ENCODE measurements at regions not wholly inside any gene's neighbourhood (a gene's known extent, or its start where the extent isn't known, plus 50 kb on each side); places are given as distances from the start of the nearest gene placed in this dataset.

- intact Hi-C loops (cut with DNase I): loop anchor here (10.0 kb wide), 1 partner anchor 435 kb away; no protein-coding TSS in a partner anchor
- no peak for DNase-seq
- WGBS, 2 donors: 95 to 98% methylated on average over 4 to 6 of the region's 7 CpGs
- Histone ChIP-seq H3K4me1 (peaks cover 8 to 22% of the 10 kb centered on the region in 2 donors), H3K27me3 (no peaks in the 10 kb centered on the region), H3K9me3 (no peaks in the 10 kb centered on the region), H3K36me3 (no peaks in the 10 kb centered on the region), H3K4me3 (replicated peaks in 1 of 3) (no peak overlapping the region), H3K27ac (no peak overlapping the region)
- TF ChIP-seq CTCF (IDR thresholded peaks at IDR 0.05) (no peak), POLR2A (IDR thresholded peaks at IDR 0.05) (no peak)
Observed at GRCh38 chrX:39739585-39739984, 358.2 kb downstream of the BCOR start.

GRCh38 chrX:39740078-39740477 lies 357.7 kb downstream of the BCOR start:
- 84 to 93% methylated on average over 3 to 5 of the region's 5 CpGs for WGBS, 2 donors
- no peak for DNase-seq
- TF ChIP-seq POLR2A (IDR thresholded peaks at IDR 0.05) (no peak), CTCF (IDR thresholded peaks at IDR 0.05) (no peak)
- Histone ChIP-seq H3K27ac (no peak overlapping the region), H3K9me3 (no peaks in the 10 kb centered on the region), H3K36me3 (no peaks in the 10 kb centered on the region), H3K4me3 (replicated peaks in 1 of 3) (no peak overlapping the region), H3K4me1 (peaks cover 4 to 17% of the 10 kb centered on the region in 2 donors), H3K27me3 (no peaks in the 10 kb centered on the region)
- intact Hi-C loops (cut with DNase I): no loop called here

- Histone ChIP-seq H3K4me1 (peaks cover 0 to under 1% of the 10 kb centered on the region in 2 donors), H3K4me3 (replicated peaks in 1 of 3) (no peak overlapping the region), H3K27me3 (no peaks in the 10 kb centered on the region), H3K36me3 (no peaks in the 10 kb centered on the region), H3K9me3 (no peaks in the 10 kb centered on the region), H3K27ac (no peak overlapping the region)
- TF ChIP-seq POLR2A (IDR thresholded peaks at IDR 0.05) (no peak), CTCF (IDR thresholded peaks at IDR 0.05) (no peak)
- 76 to 86% methylated on average over 2 to 3 of the region's 3 CpGs for WGBS, 2 donors
- no peak for DNase-seq
- intact Hi-C loops (cut with DNase I): no loop called here
Observed at GRCh38 chrX:39741904-39742303, 355.9 kb downstream of the BCOR start.

GRCh38 chrX:39745818-39746217 lies 351.9 kb downstream of the BCOR start:
- H3K27ac ChIP-seq: no peak overlapping the region
- WGBS, 2 donors: 94 to 97% methylated on average over 2 of the region's 2 CpGs

GRCh38 chrX:39749135-39749534 lies 348.6 kb downstream of the BCOR start:
- Histone ChIP-seq H3K4me3 (replicated peaks in 1 of 3) (no peak overlapping the region), H3K27me3 (no peaks in the 10 kb centered on the region), H3K4me1 (peaks cover 0 to 11% of the 10 kb centered on the region in 2 donors), H3K36me3 (no peaks in the 10 kb centered on the region), H3K27ac (peak overlapping the region in 2 of 3 donors; percentile 17), H3K9me3 (no peaks in the 10 kb centered on the region)
- peak in 1 of 2 donors; percentile 19 for DNase-seq
- no peak for TF ChIP-seq POLR2A (IDR thresholded peaks at IDR 0.05)
- no peak for TF ChIP-seq CTCF (IDR thresholded peaks at IDR 0.05)
- intact Hi-C loops (cut with DNase I): no loop called here
- 32 to 35% methylated on average over 5 of the region's 5 CpGs for WGBS, 2 donors

More at GRCh38 chrX:39745818-39746217, 351.9 kb downstream of the BCOR start:
- TF ChIP-seq CTCF (IDR thresholded peaks at IDR 0.05): no peak
- TF ChIP-seq POLR2A (IDR thresholded peaks at IDR 0.05): no peak
- no peaks in the 10 kb centered on the region for H3K9me3 ChIP-seq
- no peak for DNase-seq
- no peaks in the 10 kb centered on the region for H3K36me3 ChIP-seq
- no peaks in the 10 kb centered on the region for H3K27me3 ChIP-seq
- peaks cover 0 to 11% of the 10 kb centered on the region in 2 donors for H3K4me1 ChIP-seq
- no peak overlapping the region for H3K4me3 ChIP-seq (replicated peaks in 1 of 3)
- intact Hi-C loops (cut with DNase I): no loop called here

All from thyroid gland (tissue), 4 donors.